Thyroid gland (tissue), 4 donors: ENCODE measurements at regions not wholly inside any gene's neighbourhood (a gene's known extent, or its start where the extent isn't known, plus 50 kb on each side); places are given as distances from the start of the nearest gene placed in this dataset.

Experiments
- POLR2A ChIP-seq, 2 donors: fragments of 450-650 bp; IDR thresholded peaks; one replicate each; pipeline ENCODE4 v1.6.1; 2017; ENCODE audit warnings: antibody characterized with exemption in 2 of 2, mild to moderate bottlenecking in 2 of 2, moderate library complexity in 1 of 2
- TF ChIP-seq, protein P1 (sequence below), 6 experiments: fragments of 200-600 bp in 3 of 6; fragments of 450-650 bp in 3 of 6; sonication (generic) in 3 of 6; IDR thresholded peaks; one replicate each; pipeline ENCODE4 v1.5.1; 2016 to 2019; ENCODE audit warnings: antibody characterized with exemption in 6 of 6, mild to moderate bottlenecking in 2 of 6, inconsistent platforms in 1 of 6, moderate library complexity in 1 of 6

GRCh38 chr18:65358306-65358705, 392.5 kb upstream of the CDH7 start:
- TF ChIP-seq POLR2A (IDR thresholded peaks at IDR 0.05), result no peak
- TF ChIP-seq, protein P1, sequence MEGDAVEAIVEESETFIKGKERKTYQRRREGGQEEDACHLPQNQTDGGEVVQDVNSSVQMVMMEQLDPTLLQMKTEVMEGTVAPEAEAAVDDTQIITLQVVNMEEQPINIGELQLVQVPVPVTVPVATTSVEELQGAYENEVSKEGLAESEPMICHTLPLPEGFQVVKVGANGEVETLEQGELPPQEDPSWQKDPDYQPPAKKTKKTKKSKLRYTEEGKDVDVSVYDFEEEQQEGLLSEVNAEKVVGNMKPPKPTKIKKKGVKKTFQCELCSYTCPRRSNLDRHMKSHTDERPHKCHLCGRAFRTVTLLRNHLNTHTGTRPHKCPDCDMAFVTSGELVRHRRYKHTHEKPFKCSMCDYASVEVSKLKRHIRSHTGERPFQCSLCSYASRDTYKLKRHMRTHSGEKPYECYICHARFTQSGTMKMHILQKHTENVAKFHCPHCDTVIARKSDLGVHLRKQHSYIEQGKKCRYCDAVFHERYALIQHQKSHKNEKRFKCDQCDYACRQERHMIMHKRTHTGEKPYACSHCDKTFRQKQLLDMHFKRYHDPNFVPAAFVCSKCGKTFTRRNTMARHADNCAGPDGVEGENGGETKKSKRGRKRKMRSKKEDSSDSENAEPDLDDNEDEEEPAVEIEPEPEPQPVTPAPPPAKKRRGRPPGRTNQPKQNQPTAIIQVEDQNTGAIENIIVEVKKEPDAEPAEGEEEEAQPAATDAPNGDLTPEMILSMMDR (IDR thresholded peaks at IDR 0.05), result no peak
